Mucosa of gallbladder (tissue), 1 donor: ENCODE measurements at regions not wholly inside any gene's neighbourhood (a gene's known extent, or its start where the extent isn't known, plus 50 kb on each side); places are given as distances from the start of the nearest gene placed in this dataset.
"Not testable (repeated sequence)": the region's sequence is repeated elsewhere in the genome, so short reads cannot be mapped to it uniquely, and the experiment has no call there.

ENCODE experiments used
- DNase-seq: peaks from one replicate; pipeline ENCODE4 v3.0.0-alpha.2; 2020; ENCODE audit warnings: low spot score
- donor health status: DM: no; HTN: no; CAD: no.

DNA sequence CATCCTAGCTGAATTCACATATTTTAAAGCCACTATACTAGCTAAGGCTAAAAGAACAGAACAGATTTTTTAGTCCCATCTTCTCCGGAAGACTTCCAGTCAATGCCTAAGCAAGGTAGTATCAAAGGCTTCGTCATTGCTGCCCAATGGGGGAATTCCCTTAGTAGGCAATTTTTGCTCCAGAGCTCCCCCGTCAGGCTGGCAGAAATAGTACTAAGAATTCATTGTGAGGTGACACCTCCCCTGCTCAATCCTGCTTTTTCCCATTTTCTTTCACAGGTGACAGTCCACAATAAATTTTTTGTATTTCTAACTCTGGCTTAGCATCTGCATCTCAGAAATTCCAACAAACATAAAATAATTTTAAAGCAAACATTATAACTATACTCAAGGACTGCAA, 52.8 kb upstream of the SRSF6 start:
- DNase-seq = no peak

DNA sequence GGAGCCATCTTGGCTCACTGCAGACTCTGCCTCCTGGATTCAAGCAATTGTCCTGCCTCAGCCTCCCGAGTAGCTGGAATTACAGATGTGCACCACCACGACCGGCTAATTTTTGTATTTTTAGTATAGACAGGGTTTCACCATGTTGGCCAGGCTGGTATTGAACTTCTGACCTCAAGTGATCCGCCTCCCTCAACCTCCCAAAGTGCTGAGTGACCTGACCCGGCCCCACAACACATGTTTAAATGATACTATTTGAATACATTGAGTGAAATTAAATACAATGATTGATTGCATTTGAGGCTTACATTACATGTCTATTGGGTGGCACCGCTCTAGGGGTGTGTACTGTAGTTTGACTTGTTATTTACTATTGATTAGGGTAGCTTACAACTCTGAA, 56.8 kb upstream of the SRSF6 start:
- DNase-seq = not testable (repeated sequence)

DNA sequence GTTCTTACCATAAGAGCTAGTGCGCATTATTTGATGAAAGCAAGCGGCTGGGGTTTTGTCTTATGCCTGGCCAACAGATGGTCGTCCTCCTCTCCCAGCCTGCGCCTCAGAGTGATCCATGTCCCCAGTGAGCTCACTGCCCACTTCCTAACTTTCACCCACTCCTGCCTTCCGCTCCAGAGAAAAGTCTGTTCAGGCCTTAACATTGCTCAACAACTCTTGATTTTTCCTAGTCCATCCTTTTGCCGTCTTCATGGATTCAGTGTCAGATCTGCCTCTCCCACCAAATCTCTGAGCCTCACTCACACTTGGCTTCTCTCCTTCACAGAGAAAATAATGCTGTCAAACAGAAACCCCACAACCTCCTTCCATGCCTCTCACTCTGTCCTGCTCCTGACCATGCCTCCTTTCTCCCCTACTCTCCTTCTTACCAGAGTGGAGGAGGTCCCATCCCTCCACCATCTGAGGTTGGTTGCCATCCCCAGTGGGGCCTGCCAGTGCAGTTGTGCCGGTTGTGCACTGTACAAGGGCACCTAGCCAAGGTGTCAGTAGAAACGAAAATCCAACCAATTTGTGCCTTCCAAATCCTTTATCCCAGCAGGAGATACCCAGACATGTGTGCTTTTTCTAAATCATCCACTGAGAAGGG, 58.9 kb upstream of the SRSF6 start:
- DNase-seq = no peak

- DNase-seq = no peak
Measured at GRCh38 chr20:43397147-43397546, 60.5 kb upstream of the SRSF6 start.

GRCh38 chr20:43393052-43393451, 64.6 kb upstream of the SRSF6 start:
- no peak for DNase-seq

DNA sequence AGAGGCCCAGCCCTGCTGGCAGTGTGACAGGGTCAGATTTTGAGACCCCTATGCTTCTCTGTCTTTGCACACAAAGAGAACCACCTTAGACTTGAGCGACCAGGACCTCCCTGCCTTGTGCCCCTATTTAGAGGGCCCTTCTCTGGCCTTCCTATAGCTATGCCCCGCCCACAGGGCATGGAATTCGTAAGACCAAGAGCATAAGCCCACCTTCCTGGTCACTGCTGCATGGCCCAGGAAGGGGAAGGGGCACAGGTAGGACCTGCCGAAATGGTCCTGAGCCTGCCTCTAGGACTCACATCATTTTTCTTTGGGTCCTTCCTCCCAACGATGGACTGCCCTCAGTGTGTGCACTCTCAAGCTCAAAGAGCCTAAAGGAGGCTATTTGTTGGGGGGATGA, 65.1 kb upstream of the SRSF6 start:
- no peak for DNase-seq

DNA sequence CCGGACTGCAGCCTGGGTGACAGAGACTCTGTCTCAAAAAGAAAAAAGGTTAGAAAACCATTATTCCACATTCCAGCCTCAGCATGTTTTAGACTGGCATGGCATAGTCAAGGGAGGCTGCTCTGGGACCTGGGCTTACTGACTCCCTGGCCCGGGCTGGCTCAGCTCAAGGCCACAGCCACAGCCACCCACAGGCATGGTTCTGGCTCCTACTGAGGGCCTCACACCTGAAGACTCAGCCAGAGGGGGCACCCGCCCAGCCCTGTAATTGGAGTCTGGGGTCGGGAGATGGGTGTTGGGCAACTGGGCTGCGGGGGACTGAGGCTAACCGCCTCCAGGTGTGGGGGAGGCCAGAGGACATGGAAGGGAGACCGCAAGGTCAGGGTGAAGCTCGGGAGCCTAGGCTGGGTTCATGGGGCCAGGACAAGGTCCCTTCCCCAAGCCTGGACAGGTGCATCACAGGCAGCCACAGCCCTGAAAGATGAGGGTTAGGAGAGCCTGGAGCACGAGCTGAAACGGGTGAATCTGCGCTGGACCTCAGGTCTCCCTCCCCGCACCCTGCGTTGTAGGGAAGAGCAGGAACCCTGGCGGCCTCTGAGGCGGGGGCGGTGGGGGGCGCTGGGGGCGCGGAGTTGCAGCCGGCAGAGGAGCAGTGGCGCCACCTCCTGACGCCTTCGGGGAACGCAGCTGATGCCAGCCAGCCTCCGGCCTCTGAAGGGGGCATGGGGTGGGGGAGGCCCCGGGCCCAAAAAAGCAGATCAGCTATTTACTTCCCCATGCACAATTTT, 67.7 kb upstream of the SRSF6 start:
- no peak for DNase-seq

DNA sequence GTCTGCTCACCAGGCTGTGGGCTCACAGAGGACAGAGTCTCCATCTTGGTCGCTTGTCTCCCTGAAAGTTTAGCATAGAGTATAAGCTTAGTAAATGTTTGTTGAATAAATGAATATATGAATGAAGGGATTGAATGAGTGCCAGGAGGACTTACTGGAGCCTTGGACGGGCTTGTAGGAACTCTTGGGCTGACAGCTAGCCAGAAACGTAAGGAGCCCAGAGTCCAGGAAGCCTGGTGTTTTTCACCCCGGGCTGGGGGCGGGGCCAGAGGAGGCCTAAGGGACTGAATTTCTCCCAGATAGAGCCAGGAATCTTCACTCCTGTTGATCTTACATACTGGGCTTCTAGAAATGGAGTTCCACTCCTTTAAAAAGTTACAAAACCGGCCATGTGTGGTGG, 68.5 kb upstream of the SRSF6 start:
- peak; percentile 58 for DNase-seq

- peak; percentile 56 for DNase-seq
Measured at GRCh38 chr20:43388268-43389002, 69.3 kb upstream of the SRSF6 start.

GRCh38 chr20:43387737-43388136, 70.0 kb upstream of the SRSF6 start:
- no peak for DNase-seq

DNA sequence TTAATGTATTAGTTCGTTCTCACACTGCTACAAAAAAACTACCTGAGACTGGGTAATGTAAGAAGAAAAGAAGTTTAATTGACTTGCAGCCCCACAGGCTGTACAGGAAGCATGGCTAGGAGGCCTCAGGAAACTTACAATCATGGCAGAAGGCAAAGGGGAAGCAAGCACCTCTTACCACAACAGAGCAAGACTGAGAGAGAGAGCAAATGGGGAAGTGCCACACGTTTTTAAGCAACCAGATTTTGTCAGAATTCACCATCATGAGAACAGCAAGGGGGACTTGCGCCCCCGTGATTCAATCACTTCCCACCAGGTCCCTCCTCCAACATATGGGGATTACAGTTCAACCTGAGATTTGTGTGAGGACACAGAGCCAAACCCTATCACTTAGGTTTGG, 70.8 kb upstream of the SRSF6 start:
- DNase-seq = no peak

DNA sequence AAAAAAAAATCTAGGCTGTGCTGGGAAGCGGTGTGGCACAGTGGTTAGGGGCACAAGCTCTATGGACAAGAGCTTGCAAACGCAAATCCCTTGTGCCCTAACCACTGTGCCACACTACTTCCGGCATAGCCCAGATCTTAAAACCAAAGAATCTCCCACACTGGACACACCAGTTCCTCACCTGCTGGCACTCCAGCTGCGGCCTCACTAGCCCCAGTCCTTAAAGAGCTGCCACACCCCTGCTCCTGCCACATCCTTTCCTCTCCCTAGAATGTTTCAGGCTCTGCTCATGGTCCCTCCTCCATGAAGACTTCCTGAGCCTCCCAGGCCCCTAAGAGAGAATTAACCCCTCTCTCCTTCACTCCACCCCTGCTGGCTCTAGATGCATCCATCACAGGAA, 71.8 kb upstream of the SRSF6 start:
- no peak for DNase-seq

GRCh38 chr20:43384101-43384940, 73.4 kb upstream of the SRSF6 start:
- DNase-seq = no peak

DNA sequence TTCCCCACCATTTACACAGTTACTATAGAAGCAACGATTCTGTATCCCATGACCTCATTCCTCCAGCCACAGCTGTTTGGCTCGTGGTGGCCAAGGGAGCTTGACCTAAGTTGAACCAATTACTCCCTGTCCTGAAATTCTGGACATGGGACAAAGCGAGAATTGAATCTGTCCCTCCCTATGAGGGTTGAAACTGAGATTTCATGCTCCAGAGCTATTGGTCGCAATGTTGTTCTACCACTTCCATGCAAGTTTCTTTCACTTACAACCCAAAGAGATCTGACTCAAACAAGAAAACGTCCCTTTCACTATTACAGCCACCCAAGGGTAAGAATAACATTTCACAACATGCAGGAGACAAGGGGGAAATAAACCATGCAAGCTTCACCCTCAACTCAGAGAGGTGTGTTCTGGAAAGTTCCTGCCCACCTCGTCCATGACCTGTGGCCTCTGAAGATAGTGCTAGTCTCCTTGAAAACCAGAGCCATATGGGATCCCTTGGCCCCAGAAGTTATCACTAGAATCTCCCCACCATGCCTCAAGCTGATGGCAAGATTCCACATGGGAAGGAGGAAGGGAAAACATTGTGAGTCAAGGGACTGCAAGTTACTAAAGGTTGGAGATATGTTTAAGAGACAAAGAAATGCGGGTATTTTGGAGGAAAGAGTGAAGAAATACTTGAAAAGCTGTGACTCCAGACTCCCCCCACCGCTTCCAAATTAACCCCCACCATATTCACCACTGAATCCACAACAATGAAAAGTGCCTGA, 74.5 kb upstream of the SRSF6 start:
- no peak for DNase-seq

DNA sequence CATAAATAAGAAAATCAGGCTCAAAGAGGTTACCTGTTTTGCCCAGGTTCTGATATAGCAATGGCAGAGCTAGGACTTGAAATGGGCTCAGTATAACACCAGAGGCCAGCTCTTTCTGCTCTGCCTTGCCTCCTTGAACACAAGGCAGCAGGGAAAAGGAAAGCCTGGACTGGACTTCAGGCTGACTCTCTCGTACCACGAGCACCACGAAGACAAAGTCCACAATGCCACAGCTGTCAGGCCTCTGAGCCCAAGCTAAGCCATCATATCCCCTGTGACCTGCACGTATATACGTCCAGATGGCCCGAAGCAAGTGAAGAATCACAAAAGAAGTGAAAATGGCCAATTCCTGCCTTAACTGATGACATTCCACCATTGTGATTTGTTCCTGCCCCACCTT, 75.6 kb upstream of the SRSF6 start:
- not testable (repeated sequence) for DNase-seq

GRCh38 chr20:43381533-43381932, 76.2 kb upstream of the SRSF6 start:
- DNase-seq = not testable (repeated sequence)

GRCh38 chr20:43379239-43379917, 78.3 kb upstream of the SRSF6 start:
- DNase-seq = no peak

GRCh38 chr20:43376831-43377230, 80.9 kb upstream of the SRSF6 start:
- no peak for DNase-seq

- no peak for DNase-seq
Measured at GRCh38 chr20:43375591-43375990, 82.1 kb upstream of the SRSF6 start.

DNA sequence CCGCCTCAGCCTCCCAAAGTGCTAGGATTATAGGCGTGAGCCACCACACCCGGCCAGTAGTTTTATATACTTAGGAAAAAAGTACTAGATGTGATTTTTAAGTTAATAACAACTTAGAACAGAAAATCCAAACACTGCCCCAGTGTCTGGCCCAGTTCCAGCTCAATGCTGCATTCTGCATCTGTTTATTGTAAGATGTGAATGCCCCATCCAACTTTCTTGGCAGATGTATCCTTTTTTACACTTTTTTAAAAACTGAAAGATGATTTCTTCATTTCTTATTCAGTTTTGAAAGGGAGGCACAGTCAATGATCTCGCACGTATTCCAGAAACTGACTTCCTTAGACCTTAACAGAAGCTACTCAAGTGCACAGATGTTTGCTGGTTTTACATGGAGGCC, 85.6 kb upstream of the SRSF6 start:
- DNase-seq = peak; percentile 24

- no peak for DNase-seq
Measured at GRCh38 chr20:43365691-43366090, 92.0 kb upstream of the SRSF6 start.
